ENCODE measurements at regions not wholly inside any gene's neighbourhood (a gene's known extent, or its start where the extent isn't known, plus 50 kb on each side); places are given as distances from the start of the nearest gene placed in this dataset.
A peak's percentile ranks its signal among the peaks of the same experiment; 100 is the strongest.
"Not testable (repeated sequence)": the region's sequence is repeated elsewhere in the genome, so short reads cannot be mapped to it uniquely, and the experiment has no call there.

GRCh38 chrX:128619490-128619889 is 567.3 kb upstream of the ACTRT1 start:
- no peak for DNase-seq (ENCODE audit: low read depth)

GRCh38 chrX:128616933-128617332 is 564.7 kb upstream of the ACTRT1 start:
- no peak for DNase-seq (ENCODE audit: low read depth)

GRCh38 chrX:128606817-128607216 is 554.6 kb upstream of the ACTRT1 start:
- not testable (repeated sequence) for DNase-seq (ENCODE audit: low read depth)

GRCh38 chrX:128606357-128606756 is 554.2 kb upstream of the ACTRT1 start:
- DNase-seq (ENCODE audit: low read depth), result not testable (repeated sequence)

GRCh38 chrX:128601706-128602105 is 549.5 kb upstream of the ACTRT1 start:
- no peak for DNase-seq (ENCODE audit: low read depth)

GRCh38 chrX:128599632-128600031 is 547.4 kb upstream of the ACTRT1 start:
- no peak for DNase-seq (ENCODE audit: low read depth)

GRCh38 chrX:128582036-128582435 is 529.8 kb upstream of the ACTRT1 start:
- no peak for DNase-seq (ENCODE audit: low read depth)

GRCh38 chrX:128581615-128582014 is 529.4 kb upstream of the ACTRT1 start:
- no peak for DNase-seq (ENCODE audit: low read depth)

- no peak for DNase-seq (ENCODE audit: low read depth)
Observed at GRCh38 chrX:128543114-128543513, 490.9 kb upstream of the ACTRT1 start.

GRCh38 chrX:128518508-128518907 is 466.3 kb upstream of the ACTRT1 start:
- DNase-seq (ENCODE audit: low read depth), result no peak

- DNase-seq (ENCODE audit: low read depth), result no peak
Observed at GRCh38 chrX:128517691-128518090, 465.5 kb upstream of the ACTRT1 start.

GRCh38 chrX:128504496-128504895 is 452.3 kb upstream of the ACTRT1 start:
- no peak for DNase-seq (ENCODE audit: low read depth)

- no peak for DNase-seq (ENCODE audit: low read depth)
Observed at GRCh38 chrX:128464116-128464515, 411.9 kb upstream of the ACTRT1 start.

- DNase-seq (ENCODE audit: low read depth), result no peak
Observed at GRCh38 chrX:128460835-128461234, 408.6 kb upstream of the ACTRT1 start.

- DNase-seq (ENCODE audit: low read depth), result peak; percentile 1
Observed at GRCh38 chrX:128458888-128459287, 406.7 kb upstream of the ACTRT1 start.

GRCh38 chrX:128457674-128458073 is 405.5 kb upstream of the ACTRT1 start:
- DNase-seq (ENCODE audit: low read depth), result no peak

- DNase-seq (ENCODE audit: low read depth), result no peak
Observed at GRCh38 chrX:128439159-128439558, 387.0 kb upstream of the ACTRT1 start.

GRCh38 chrX:128438082-128438481 is 385.9 kb upstream of the ACTRT1 start:
- DNase-seq (ENCODE audit: low read depth), result no peak

GRCh38 chrX:128436397-128437103 is 384.3 kb upstream of the ACTRT1 start:
- no peak for DNase-seq (ENCODE audit: low read depth)

- no peak for DNase-seq (ENCODE audit: low read depth)
Observed at GRCh38 chrX:128425546-128425945, 373.3 kb upstream of the ACTRT1 start.

- DNase-seq (ENCODE audit: low read depth), result no peak
Observed at GRCh38 chrX:128408842-128409241, 356.6 kb upstream of the ACTRT1 start.

- no peak for DNase-seq (ENCODE audit: low read depth)
Observed at GRCh38 chrX:128396601-128397000, 344.4 kb upstream of the ACTRT1 start.

GRCh38 chrX:128383846-128384245 is 331.6 kb upstream of the ACTRT1 start:
- DNase-seq (ENCODE audit: low read depth), result not testable (repeated sequence)

- DNase-seq (ENCODE audit: low read depth), result no peak
Observed at GRCh38 chrX:128365492-128365891, 313.3 kb upstream of the ACTRT1 start.
